ENCODE measurements at regions not wholly inside any gene's neighbourhood (a gene's known extent, or its start where the extent isn't known, plus 50 kb on each side); places are given as distances from the start of the nearest gene placed in this dataset.
A peak's percentile ranks its signal among the peaks of the same experiment; 100 is the strongest.

DNA sequence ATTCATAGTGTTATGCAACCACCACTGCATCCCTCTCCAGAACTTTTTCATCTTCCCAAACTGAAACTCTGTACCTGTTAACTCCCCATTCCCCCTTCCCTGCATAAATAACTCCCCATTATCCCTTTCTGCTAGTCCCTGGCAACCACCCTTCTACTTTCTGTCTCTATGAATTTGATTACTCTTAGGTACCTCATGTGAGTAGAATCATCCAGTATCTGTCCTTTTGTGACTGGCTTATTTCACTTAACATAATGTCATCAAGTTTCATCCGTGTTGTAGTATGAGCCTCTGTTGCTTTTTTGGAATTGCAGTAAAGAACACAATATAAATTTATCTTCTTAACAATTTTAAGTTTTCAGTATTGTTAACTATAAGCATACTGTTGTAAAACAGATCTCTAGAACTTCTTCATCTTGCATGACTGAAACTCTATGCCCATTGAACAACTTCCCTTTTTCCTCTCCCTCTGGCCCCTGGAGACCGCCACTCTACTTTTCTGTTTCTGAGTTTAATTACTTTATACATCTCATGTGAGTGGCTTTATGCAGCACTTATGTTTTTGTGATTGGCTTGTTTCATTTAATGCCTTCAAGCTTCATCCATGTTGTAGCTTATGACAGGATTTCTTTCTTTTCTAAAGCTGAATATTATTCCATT lies 87.3 kb upstream of the ABCC4 start:
- no peak for DNase-seq (ENCODE audit: low spot score)

DNA sequence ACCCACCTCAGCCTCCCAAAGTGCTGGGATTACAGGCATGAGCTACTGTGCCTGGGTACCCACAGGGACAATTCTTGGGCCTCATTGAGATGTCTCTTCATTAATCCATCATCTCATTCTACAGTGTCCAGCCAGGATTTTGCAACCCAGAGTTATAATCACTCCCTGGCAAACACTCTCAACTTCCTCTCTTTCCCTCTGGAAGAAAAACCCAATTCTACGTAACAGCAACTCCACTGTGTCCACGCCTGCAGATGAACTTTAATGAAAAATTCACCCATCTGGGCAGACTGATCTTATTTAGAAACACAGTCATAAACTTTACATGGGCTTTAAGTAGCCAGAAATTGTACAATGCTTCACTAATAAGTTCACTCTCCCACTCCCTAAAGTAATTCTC lies 90.1 kb upstream of the ABCC4 start:
- no peak for DNase-seq (ENCODE audit: low spot score)

DNA sequence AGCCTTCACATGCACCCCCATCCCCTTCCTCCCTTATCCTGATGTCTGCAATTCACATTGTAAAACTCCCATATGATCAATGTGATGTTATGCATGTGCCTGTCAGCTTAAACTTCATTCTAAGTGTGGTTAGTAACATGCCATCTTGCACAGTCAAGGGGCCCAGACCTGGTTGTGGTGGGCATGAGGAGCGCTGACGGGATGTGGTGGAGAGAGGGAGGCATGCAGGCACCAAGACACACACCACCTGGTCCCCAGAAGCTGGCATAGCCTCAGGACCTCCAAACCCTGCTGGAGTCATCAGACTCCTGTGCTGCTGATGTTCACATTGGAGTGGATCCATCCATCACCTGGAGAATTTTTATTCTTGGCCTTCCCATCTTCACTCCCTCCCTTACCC lies 90.5 kb upstream of the ABCC4 start:
- no peak for DNase-seq (ENCODE audit: low spot score)

DNA sequence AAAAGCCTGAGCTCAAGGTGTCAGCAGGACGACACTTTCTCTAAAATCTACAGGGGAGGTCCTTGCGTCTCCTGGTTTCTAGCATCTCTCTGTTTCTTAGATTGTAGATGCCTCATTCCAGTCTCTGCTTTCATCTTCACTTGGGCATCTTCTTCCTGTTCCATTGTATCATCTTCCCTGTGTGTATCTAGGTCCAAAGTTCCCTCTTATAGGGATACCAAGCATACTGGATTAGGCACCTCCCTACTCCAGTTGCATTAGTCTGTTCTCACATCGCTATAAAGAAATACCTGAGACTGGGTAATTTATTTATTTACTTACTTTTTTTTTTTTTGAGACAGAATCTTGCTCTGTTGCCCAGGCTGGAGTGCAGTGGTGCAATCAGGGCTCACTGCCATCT lies 91.3 kb upstream of the ABCC4 start:
- no peak for DNase-seq (ENCODE audit: low spot score)

DNA sequence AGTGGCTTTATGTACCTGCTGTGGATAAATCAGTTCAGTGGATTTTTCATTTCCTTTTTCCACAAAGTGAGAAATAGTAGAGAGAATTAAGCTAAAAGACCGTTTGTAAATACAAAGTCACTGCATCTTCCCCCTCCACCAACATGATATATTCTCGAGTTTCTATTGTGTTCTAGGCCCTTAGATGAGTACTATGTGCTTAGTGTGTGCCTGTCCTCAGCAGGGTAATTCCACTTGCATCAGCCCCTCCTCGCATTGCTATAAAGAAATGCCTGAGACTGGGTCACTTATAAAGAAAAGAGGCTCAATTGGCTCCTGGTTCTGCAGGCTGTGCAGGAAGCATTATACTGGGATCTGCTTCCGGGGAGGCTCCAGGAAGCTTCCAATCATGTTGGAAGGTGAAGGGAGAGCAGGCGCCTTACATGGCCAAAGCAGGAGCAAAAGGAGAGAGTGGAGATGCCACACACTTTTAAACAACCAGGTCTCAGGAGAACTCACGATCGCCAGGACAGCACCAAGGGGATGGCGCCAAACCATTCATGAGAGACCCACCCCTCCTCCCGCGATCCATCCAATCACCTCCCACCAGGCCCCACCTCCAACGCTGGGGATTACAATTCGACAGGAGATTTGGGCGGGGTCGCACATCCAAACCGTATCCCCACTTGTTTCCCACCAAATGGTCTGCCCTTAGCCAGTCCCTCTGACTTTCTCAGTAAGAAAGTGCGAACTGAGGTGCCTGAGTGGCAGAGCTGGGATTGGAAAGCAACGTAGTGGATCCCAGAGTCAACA lies 102.3 kb upstream of the ABCC4 start:
- no peak for DNase-seq (ENCODE audit: low spot score)

DNA sequence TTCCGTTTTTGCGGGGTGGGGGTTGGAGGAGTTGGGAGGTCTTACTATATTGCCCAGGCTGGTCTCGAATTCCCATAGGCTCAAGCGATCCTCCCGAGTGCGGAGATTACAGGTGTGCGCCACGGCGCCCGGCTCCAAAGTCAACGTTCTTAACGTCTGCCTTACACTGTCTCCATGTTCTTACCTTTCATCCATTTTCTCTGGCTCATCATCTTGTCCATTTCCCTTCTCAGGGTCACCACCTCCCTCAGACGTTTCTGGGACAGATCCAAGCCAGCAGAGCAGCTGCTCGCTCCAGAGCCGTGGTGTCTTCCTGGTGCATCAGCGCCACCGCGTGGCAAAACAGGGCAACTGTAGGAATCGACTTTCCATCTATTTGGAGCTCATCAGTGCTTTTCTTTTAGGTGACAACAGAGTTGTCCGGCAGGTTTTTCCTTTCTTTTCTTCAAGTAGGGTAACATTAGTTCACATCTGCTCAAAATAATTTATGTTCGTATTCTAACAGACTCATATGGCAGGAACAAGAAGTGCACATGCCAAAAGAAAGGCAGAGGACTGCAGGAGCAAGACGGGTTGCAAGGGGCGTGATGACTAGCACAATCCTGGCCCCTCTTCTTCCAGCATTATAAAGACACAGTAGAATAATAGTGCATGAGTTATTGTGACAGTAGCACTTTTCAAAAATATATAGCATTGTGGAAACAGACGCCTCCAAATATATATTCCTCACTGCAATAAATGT lies 103.1 kb upstream of the ABCC4 start:
- peak; percentile 97 for DNase-seq (ENCODE audit: low spot score)

DNA sequence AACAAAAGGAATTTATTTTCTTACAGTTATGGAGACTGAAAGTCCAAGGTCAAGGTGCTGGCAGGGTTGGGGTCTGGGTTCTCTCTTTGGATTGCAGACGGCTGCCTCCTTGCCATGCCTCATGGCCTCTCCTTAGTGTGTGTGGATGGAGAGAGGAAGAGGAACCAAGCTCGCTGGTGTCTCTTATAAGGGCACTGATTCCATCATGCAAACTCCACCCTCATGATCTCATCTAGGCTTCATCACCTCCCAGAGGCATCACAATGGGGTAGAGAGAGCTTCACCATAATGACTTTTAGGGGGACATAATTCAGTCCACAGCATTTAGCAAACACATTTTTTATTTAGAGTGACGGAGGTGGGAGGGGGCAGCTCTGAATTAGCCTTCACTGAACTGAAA lies 104.9 kb upstream of the ABCC4 start:
- DNase-seq (ENCODE audit: low spot score): no peak

DNA sequence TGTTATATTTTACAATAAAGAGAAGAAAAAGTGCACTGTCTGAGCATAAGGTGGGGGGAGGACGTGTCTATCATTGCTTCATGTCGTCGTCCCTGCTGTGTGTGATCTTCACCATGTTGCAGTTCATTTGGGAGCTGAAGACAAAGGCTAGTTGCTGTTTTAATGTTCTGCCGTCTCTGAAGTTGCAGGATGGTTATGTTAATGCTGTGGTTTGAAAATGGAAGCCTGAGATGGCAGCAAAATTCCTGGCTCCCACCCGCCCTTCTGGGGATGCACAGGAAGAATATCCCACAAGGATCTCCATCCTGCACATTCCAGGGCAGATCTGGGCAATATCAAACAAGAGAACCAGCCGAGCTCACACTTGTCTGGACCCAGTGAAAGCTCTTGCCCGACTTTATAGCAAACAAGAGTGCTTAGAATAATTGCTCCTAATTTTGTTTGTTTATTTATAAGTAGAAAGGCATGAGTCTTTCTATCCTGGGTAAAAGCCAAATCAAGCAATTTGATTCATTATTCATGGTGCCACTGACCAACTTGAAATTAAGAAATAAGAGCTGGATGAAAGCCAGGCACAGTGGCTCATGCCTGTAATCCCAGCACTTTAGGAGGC lies 110.3 kb upstream of the ABCC4 start:
- no peak for DNase-seq (ENCODE audit: low spot score)

DNA sequence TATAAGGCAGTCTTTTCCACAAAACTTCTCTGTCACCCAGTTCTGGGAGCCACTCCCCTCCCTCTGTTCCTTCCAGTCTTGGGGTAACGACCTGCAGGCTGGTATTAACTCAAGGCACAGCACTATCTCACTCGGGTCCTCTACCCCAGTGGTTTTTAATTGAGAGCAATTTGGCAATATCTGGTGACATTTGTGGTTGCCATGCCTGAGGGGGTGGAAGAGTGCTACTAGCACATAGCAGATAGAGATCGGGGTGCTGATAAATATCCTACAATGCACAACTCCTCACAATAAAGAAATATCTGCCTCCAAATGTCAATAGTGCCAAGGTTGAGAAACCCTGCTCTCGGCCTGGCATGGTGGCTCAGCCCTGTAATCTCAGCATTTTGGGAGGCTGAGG lies 117.7 kb upstream of the ABCC4 start:
- DNase-seq (ENCODE audit: low spot score): no peak

DNA sequence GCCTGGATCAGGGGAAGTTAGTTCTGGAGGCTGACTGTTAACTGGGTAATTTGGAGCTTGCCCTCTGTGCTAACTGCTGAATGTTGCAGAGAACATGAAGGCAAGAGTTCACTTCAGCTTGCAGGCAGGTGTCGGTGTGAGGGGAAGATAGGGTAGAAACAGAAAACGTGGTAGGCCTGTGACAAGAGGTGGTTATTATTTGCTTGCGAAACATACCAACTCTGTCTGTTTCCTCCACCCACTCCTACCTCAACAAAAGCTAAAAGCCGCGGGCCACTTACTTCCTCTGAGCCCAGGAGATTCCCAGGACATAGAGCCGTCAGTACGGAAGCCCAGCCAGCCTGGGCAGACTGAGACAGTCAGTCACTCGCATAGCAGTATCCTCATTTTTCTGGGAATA lies 119.2 kb upstream of the ABCC4 start:
- DNase-seq (ENCODE audit: low spot score): peak; percentile 51

DNA sequence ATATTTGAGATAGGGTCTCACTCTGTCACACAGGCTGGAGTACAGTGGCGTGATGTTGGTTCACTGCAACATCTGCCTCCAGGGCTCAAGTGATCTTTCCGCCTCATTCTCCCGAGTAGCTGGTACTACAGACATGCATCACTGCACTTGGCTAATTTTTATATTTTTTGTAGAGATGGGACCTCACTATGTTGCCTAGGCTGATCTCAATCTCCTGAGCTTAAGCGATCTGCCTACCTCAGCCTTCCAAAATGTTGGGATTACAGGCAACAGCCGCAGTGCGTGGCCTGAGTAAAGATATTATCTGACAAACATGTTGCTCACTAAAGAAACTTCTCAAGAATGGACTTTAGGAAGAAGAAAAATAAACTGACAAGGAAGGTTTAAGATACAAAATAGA lies 125.4 kb upstream of the ABCC4 start:
- no peak for DNase-seq (ENCODE audit: low spot score)

DNA sequence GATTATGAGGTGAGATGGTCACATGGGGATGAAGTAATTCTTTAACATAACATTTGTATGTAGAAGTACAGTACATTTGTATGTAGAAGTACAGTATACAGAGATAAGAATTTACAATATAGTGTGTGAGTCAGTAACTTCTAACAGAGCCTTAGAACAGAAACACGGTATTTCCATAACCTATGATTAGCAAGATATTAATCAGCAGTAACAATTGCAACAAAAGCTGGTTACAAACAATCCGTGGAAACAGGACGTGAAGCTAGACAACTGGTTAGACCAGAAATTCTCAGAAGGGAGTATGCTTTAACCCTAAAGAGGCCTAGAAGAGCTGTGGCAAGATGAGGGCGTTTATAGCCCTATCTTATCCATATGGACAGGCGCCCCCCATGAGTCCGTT lies 122.0 kb upstream of the CLDN10 start:
- peak; percentile 22 for DNase-seq (ENCODE audit: low spot score)

DNA sequence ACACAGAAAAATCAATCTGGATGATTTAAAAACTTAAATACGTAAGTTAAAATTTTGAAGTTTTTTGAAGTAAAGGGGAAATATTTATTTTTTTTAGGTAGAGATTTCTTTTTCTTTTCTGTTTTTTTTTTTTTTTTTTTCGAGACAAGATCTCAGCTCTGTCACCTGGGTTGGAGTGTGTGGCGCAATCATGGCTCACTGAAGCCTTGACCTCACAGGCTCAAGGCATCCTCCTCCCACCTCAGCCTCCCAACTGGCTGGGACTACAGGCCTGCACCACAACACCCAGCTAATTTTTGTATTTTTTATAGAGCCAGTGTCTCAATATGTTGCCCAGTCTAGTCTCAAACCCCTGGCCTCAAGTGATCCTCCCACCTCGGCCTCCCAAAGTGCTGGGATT lies 120.4 kb upstream of the CLDN10 start:
- DNase-seq (ENCODE audit: low spot score): no peak

DNA sequence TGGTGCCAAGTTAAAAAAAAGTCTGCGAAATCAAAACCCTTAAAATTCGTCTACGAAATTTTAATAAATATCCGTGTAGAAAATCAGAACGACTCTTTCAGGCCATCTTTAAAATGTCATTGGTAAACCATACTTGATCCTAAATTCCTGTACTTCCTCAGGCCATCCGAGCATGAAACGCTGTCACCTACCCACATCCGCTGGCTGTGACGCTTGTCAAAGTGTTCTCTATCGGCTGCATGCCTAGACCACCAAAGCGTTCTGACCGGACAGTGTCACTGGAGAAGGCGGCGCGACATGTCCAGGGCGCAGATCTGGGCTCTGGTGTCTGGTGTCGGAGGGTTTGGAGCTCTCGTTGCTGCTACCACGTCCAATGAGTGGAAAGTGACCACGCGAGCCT lies 119.0 kb upstream of the CLDN10 start:
- DNase-seq (ENCODE audit: low spot score): no peak

DNA sequence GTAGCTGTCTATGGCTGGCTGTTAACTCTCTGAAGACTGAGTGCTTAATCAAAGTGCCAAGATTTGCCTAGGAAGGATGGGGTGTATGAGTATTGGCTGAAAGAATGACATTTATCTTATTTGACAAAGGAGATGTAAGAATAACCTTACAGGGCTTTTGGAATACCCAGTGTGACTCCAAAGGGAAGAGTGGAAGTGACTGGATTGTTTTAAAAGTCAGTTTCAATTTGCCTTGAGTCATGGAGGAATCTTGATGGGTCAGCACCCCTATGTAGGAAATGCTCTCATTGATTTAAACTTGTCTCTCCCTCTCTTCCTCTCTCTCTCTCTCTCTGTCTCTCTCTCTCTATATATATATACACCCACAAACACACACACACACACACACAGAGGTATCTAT lies 118.4 kb upstream of the CLDN10 start:
- DNase-seq (ENCODE audit: low spot score): no peak

DNA sequence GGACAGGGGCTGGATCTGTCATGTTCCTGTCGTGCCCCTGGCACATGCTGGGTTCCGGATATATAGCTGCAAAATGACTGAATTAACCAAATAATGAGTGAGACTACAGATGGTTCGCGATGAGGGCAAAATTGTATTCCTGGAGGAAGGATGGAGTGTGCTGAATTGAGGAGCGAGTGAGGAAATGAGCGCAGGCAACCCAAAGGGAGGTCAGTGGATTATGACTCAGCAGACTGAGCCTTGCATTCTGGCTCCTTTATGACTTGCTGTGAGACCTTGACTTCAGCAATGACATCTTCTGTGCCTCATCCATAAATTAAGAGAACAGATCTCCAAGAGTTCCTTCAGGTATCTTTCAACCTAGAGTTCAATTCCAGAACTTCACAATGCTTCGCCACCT lies 115.0 kb upstream of the CLDN10 start:
- no peak for DNase-seq (ENCODE audit: low spot score)

DNA sequence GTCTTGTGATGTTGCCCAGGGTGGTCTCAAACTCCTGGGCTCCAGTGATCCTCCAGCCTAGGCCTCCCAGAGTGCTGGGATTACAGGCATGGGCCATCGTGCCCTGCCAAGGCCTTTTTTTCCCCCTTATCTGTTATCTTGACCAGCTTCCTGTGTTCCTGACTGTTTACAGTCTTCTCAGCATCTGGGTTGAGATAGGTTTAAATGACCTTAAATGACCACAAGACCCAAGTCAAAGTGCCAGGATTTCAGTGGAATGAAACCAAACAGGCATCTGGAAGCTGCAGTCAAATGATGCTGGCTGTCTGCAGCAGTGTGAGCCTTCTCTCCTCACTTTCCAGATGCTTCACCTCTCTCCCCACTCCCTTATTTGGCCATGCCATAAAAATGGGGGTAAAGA lies 114.2 kb upstream of the CLDN10 start:
- no peak for DNase-seq (ENCODE audit: low spot score)

DNA sequence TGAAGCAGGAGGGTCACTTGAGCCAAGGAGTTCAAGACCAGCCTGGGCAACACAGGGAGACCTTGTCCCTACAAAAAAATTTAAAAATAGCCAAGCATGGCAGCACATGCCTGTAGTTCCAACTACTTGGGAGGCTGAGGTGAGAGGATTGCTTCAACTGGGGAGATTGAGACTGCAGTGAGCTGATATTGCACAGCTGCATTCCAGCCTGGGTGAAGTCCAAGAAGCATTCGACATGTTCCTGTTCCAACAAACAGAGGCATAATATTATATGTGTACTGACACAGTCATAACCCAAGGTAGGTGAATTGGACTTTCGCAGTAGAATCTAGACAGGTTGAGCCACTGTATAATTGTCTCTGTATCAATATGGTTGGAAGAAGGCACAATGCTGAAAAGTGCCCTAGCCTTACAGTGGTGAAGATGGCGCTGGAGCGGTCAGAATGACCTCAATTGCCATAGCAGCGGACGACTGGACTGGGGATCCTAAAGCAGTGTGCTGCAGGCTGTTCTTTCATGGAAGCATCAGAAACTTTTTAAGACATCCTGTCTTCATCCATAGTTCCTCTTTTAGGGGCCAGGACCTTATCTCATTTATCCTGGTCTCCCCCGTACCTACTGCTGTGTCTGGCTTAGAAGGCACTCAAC lies 112.0 kb upstream of the CLDN10 start:
- DNase-seq (ENCODE audit: low spot score): no peak

DNA sequence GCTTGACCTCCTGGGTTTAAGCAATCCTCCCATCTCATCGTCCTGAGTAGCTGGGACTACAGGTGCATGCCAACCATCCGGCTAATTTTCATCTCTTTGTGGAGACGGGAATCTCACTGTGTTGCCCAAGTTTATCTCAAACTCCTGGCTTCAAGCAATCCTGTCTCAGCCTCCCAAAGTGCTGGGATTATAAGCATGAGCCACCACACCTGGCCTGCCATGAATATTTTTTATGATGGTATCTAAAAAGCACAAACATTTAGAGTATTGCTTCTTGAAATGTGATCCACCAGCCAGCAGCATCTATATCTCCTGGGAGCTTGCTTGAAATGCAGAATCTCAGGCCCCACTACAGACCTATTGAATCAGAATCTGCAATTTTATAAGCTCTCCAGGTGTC lies 111.2 kb upstream of the CLDN10 start:
- no peak for DNase-seq (ENCODE audit: low spot score)

DNA sequence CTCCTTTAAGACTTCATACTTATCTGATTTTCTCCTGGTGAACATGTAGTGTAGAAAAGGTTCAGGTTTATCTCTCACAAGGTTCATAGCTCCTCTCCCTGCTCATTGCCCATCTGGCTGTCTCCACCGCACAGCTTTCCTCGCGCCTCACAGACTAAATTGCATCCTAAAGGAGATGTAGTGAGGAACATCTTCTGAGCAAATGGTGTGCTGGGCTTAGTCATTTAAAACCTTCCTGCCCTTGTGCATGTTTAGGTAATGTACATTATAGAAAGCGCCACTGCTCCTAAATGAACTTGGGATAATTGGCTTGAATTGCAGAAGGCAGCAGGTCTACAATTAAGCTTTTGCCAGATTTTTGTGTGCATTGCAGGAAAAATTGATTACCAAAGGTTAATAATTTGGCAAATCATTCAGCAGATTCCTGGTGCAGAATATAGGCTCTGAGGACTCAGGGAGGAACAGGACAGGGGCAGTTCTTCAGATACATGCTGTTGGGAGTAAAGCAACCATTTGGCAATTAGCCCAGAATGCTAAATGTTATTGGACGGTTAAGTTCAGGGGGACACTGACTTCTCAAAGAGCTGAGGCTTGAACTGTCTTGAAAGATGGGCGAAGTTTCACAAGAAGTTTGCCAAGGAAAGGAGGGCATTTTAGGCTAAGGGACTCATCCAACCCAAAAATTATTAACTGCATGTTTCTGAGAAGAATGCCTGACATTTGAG lies 108.4 kb upstream of the CLDN10 start:
- no peak for DNase-seq (ENCODE audit: low spot score)

DNA sequence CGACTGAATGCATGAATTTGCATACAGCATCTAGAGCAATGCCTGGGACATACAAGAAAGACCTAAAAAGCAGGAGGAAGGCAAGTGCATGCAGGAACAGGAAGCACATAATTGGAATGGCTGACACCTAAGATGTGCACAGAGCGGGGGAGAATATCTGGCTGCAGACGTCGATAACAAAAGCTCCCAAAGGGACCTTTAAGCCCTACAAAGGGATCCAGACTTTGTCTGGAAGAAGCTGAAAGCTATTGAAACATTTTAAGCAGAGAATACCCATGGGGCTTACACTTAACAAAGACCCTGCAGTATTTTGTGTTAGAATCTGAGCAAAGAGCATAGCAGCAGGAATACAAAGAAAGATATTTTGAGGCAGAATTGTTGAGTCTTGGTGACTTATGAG lies 107.4 kb upstream of the CLDN10 start:
- DNase-seq (ENCODE audit: low spot score): no peak
